Fibroblast of the aortic adventitia (primary cell): ENCODE measurements at regions not wholly inside any gene's neighbourhood (a gene's known extent, or its start where the extent isn't known, plus 50 kb on each side); places are given as distances from the start of the nearest gene placed in this dataset.
"Not testable (repeated sequence)": the region's sequence is repeated elsewhere in the genome, so short reads cannot be mapped to it uniquely, and the experiment has no call there.

Experiments used
- DNase-seq: peaks from one replicate; pipeline ENCODE4 v3.0.0-alpha.2; 2010; ENCODE audit warnings: low read depth
- H3K4me3 ChIP-seq: 2 replicates; pipeline ENCODE4 v1.5.1; 2011; ENCODE audit warnings: low read depth, mild to moderate bottlenecking, control low read depth, low read length, moderate library complexity
- CTCF ChIP-seq: IDR thresholded peaks from 2 replicates; pipeline ENCODE4 v1.5.1; 2011; ENCODE audit warnings: mild to moderate bottlenecking, low read length, control low read depth, inconsistent platforms; ENCODE audit not compliant: insufficient read depth

GRCh38 chr10:36462194-36462593, 663.2 kb upstream of the ANKRD30A start:
- no peak for TF ChIP-seq CTCF
- peak; percentile 82 for DNase-seq
- H3K4me3 ChIP-seq, result no peak overlapping the region

GRCh38 chr10:36458437-36458836, 667.0 kb upstream of the ANKRD30A start:
- H3K4me3 ChIP-seq, DNase-seq: not testable (repeated sequence)

- TF ChIP-seq CTCF, result no peak
- H3K4me3 ChIP-seq, result no peak overlapping the region
- no peak for DNase-seq
These were observed 667.6 kb upstream of the ANKRD30A start for GRCh38 chr10:36457751-36458150.

GRCh38 chr10:36455526-36456133, 669.8 kb upstream of the ANKRD30A start:
- DNase-seq, result peak; percentile 51
- no peak overlapping the region for H3K4me3 ChIP-seq
- TF ChIP-seq CTCF, result no peak

GRCh38 chr10:36452851-36453250, 672.5 kb upstream of the ANKRD30A start:
- peak; percentile 11 for DNase-seq
- TF ChIP-seq CTCF, result no peak
- no peak overlapping the region for H3K4me3 ChIP-seq

GRCh38 chr10:36451391-36451970, 673.9 kb upstream of the ANKRD30A start:
- no peak for TF ChIP-seq CTCF
- DNase-seq, result no peak
- no peak overlapping the region for H3K4me3 ChIP-seq

GRCh38 chr10:36450380-36450779, 675.0 kb upstream of the ANKRD30A start:
- H3K4me3 ChIP-seq, result peak overlapping the region; percentile 6
- peak; percentile 77 for DNase-seq
- no peak for TF ChIP-seq CTCF
